ENCODE measurements at regions not wholly inside any gene's neighbourhood (a gene's known extent, or its start where the extent isn't known, plus 50 kb on each side); places are given as distances from the start of the nearest gene placed in this dataset.

DNA sequence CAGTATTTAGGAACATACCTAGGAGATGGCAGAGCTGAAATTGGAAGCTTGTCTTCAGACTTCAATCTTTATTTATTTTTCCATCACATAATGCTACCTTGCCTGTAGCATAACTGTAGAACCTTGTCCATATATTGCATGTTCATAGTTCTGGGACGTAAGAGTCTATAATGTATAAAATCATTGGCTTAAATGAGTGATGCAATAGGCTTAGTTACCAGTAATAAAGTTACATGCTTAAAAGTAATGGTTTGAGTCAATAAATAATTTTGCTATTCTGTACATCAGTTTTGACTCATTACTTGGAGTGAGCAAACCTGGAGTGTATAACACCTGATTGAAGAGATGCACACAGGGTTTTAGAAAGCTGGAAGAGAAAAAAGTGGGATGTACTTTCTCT, 229.3 kb downstream of the CDCA7 start:
- Histone ChIP-seq H4K20me1 (ENCODE audit: low read depth) (no peaks in the 10 kb centered on the region), H3K27ac (no peak overlapping the region), H3K27me3 (no peaks in the 10 kb centered on the region), H3K9me3 (ENCODE audit: low read depth) (no peaks in the 10 kb centered on the region), H3F3A (ENCODE audit: low read depth) (no peaks in the 10 kb centered on the region), H2AFZ (replicated peaks) (no peak overlapping the region), H3K4me1 (no peaks in the 10 kb centered on the region), H3K9ac (no peak overlapping the region), H3K36me3 (no peaks in the 10 kb centered on the region), H3K4me2 (no peak overlapping the region), H3K79me2 (ENCODE audit: low read depth) (no peaks in the 10 kb centered on the region), H3K4me3 (no peak overlapping the region)
- TF ChIP-seq, protein P1, sequence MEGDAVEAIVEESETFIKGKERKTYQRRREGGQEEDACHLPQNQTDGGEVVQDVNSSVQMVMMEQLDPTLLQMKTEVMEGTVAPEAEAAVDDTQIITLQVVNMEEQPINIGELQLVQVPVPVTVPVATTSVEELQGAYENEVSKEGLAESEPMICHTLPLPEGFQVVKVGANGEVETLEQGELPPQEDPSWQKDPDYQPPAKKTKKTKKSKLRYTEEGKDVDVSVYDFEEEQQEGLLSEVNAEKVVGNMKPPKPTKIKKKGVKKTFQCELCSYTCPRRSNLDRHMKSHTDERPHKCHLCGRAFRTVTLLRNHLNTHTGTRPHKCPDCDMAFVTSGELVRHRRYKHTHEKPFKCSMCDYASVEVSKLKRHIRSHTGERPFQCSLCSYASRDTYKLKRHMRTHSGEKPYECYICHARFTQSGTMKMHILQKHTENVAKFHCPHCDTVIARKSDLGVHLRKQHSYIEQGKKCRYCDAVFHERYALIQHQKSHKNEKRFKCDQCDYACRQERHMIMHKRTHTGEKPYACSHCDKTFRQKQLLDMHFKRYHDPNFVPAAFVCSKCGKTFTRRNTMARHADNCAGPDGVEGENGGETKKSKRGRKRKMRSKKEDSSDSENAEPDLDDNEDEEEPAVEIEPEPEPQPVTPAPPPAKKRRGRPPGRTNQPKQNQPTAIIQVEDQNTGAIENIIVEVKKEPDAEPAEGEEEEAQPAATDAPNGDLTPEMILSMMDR (IDR thresholded peaks at IDR 0.05): no peak
- TF ChIP-seq EZH2 (IDR thresholded peaks at IDR 0.05) (no peak), EZH2phosphoT487 (IDR thresholded peaks at IDR 0.05) (no peak)
- Mint-ChIP-seq H3K36me3 (no peaks in the 10 kb centered on the region), H3K4me1 (peaks cover 16% of the 10 kb centered on the region), H3K27me3 (ENCODE audit: insufficient read depth, low read depth) (peaks cover 2% of the 10 kb centered on the region), H3K27ac (no peak overlapping the region), H3K9me3 (no peaks in the 10 kb centered on the region), H3K4me3 (no peak overlapping the region)
- no peak for DNase-seq (ENCODE audit: low spot score)

DNA sequence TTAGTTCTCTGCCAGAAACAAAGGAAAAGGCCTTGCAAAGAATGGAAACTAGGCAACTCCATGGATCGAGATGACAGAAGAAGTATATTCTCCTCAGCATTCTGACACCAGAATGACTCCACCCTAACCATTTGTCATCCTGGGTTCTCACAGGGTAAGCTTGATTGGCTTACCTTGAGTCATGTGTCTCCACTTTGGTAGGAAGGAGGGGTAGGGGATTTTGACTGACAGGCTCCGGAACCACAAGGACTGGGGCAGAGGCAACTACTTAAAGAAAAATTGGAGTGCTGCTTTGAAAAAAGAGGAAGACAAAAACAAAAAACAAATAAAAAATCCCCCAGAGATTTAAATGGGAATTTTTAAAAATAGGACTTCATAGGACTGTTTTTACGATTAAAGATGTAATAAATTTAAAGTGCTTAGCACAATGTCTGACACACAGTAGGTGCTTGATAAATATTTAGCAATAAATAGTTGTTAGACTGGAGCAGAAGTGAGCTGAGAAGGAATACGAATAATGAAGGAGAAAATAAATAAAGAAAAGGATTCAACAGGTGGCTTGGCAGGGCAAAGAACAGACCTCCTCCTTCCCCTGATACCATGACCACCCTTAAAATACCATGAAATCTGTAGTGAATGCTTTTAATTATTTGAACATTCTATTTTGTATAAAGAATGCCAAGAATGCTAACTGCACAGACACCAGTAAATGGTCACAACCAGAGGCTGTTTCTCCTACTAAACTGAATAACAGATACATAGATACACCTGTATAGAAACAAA, 230.2 kb downstream of the CDCA7 start:
- Histone ChIP-seq H3K4me2 (no peak overlapping the region), H3K27ac (no peak overlapping the region), H3F3A (ENCODE audit: low read depth) (no peaks in the 10 kb centered on the region), H3K4me1 (no peaks in the 10 kb centered on the region), H3K4me3 (no peak overlapping the region), H2AFZ (replicated peaks) (no peak overlapping the region), H3K9me3 (ENCODE audit: low read depth) (no peaks in the 10 kb centered on the region), H3K9ac (no peak overlapping the region), H3K79me2 (ENCODE audit: low read depth) (no peaks in the 10 kb centered on the region), H4K20me1 (ENCODE audit: low read depth) (no peaks in the 10 kb centered on the region), H3K27me3 (no peaks in the 10 kb centered on the region), H3K36me3 (no peaks in the 10 kb centered on the region)
- Mint-ChIP-seq H3K27me3 (ENCODE audit: insufficient read depth, low read depth) (peaks cover 6% of the 10 kb centered on the region), H3K4me1 (peaks cover 16% of the 10 kb centered on the region), H3K9me3 (no peaks in the 10 kb centered on the region), H3K36me3 (no peaks in the 10 kb centered on the region), H3K27ac (peak overlapping the region; percentile 26), H3K4me3 (no peak overlapping the region)
- no peak for DNase-seq (ENCODE audit: low spot score)
- TF ChIP-seq, protein P1 (IDR thresholded peaks at IDR 0.05): no peak
- TF ChIP-seq EZH2phosphoT487 (IDR thresholded peaks at IDR 0.05) (no peak), EZH2 (IDR thresholded peaks at IDR 0.05) (no peak)

DNA sequence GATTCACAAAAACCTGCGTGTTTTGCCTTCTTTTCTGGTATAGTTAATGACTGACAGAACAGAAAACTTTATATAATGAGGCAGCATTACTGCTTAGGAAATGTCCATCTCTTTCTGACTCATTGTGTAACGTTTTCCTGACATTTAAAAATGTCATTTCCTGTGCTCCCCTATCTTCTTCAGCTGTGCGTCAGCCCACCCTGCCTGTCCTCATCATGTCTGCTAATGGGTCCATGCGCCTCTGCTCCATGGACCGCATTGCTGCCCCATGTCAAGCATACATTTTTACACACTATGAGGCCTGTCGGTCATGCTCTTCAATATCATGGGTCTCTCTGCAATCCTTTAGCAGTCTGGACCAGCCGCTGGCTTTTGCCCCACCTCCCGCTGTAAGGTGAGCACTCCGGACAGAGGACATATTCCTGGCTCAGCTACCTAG, 234.3 kb downstream of the CDCA7 start:
- Histone ChIP-seq H3K36me3 (no peaks in the 10 kb centered on the region), H3K9ac (no peak overlapping the region), H3K27me3 (no peaks in the 10 kb centered on the region), H3K9me3 (ENCODE audit: low read depth) (no peaks in the 10 kb centered on the region), H3F3A (ENCODE audit: low read depth) (no peaks in the 10 kb centered on the region), H3K4me3 (no peak overlapping the region), H2AFZ (replicated peaks) (no peak overlapping the region), H3K79me2 (ENCODE audit: low read depth) (no peaks in the 10 kb centered on the region), H3K4me1 (no peaks in the 10 kb centered on the region), H3K4me2 (no peak overlapping the region), H3K27ac (no peak overlapping the region), H4K20me1 (ENCODE audit: low read depth) (no peaks in the 10 kb centered on the region)
- no peak for DNase-seq (ENCODE audit: low spot score)
- TF ChIP-seq, protein P1 (IDR thresholded peaks at IDR 0.05): no peak
- no peak for TF ChIP-seq EZH2phosphoT487 (IDR thresholded peaks at IDR 0.05)
- no peak for TF ChIP-seq EZH2 (IDR thresholded peaks at IDR 0.05)
- Mint-ChIP-seq H3K9me3 (peaks cover 21% of the 10 kb centered on the region), H3K27ac (no peak overlapping the region), H3K36me3 (peaks cover 6% of the 10 kb centered on the region), H3K4me1 (peaks cover 21% of the 10 kb centered on the region), H3K27me3 (ENCODE audit: insufficient read depth, low read depth) (peaks cover 8% of the 10 kb centered on the region), H3K4me3 (no peak overlapping the region)

Data from neural progenitor cell (in vitro differentiated cells).